Activated T-helper 1 cell treated with anti-CD3 and anti-CD28 coated beads, Interleukin-12 subunit alpha, Interleukin-12 subunit beta, Interleukin-2, Interleukin-4 antibody, amounts not matched to agents 30 ng/mL and 10 ng/mL and 1 ng/mL, durations not matched to agents 14 hours and 24 hours and 36 hours (primary cell): ENCODE measurements at regions not wholly inside any gene's neighbourhood (a gene's known extent, or its start where the extent isn't known, plus 50 kb on each side); places are given as distances from the start of the nearest gene placed in this dataset.
"Not testable (repeated sequence)": the region's sequence is repeated elsewhere in the genome, so short reads cannot be mapped to it uniquely, and the experiment has no call there.

Source experiments
- DNase-seq: peaks from one replicate; pipeline ENCODE4 v3.0.0; 2021; ENCODE audit warnings: low spot score
- H3K27ac Mint-ChIP-seq: one replicate; pipeline ENCODE4 v1.8.0; 2021; ENCODE audit warnings: mild to moderate bottlenecking, mixed read lengths
- H3K27me3 Mint-ChIP-seq: one replicate; pipeline ENCODE4 v1.8.0; 2022; ENCODE audit warnings: mild to moderate bottlenecking, moderate library complexity, mixed read lengths; ENCODE audit not compliant: insufficient read depth
- H3K36me3 Mint-ChIP-seq: one replicate; pipeline ENCODE4 v1.8.0; 2021; ENCODE audit warnings: low read depth, mixed read lengths
- H3K4me1 Mint-ChIP-seq: one replicate; pipeline ENCODE4 v1.8.0; 2021; ENCODE audit warnings: low read depth, mixed read lengths
- H3K4me3 Mint-ChIP-seq: one replicate; pipeline ENCODE4 v1.8.0; 2021; ENCODE audit warnings: mild to moderate bottlenecking, moderate library complexity, mixed read lengths
- H3K9me3 Mint-ChIP-seq: one replicate; pipeline ENCODE4 v1.8.0; 2021; ENCODE audit warnings: mixed read lengths
- intact Hi-C: fragments of 100-400 bp; cut with micrococcal nuclease; formaldehyde crosslinking; loops from one replicate; pipeline ENCODE4 v1.15.1; 2024

- H3K36me3 Mint-ChIP-seq = no peaks in the 10 kb centered on the region
- DNase-seq = no peak
- H3K27ac Mint-ChIP-seq = no peak overlapping the region
- intact Hi-C loops = no loop called here
- H3K4me1 Mint-ChIP-seq = no peaks in the 10 kb centered on the region
- no peak overlapping the region for H3K4me3 Mint-ChIP-seq
- H3K27me3 Mint-ChIP-seq = no peaks in the 10 kb centered on the region
- no peaks in the 10 kb centered on the region for H3K9me3 Mint-ChIP-seq
These were observed 293.0 kb downstream of the RDH14 start for GRCh38 chr2:18267501-18267900.

GRCh38 chr2:18266699-18267098 is 293.8 kb downstream of the RDH14 start:
- DNase-seq, H3K27ac Mint-ChIP-seq, H3K9me3 Mint-ChIP-seq, intact Hi-C loops, H3K4me1 Mint-ChIP-seq, H3K36me3 Mint-ChIP-seq, H3K27me3 Mint-ChIP-seq, H3K4me3 Mint-ChIP-seq: not testable (repeated sequence)

- no peaks in the 10 kb centered on the region for H3K9me3 Mint-ChIP-seq
- H3K4me3 Mint-ChIP-seq = no peak overlapping the region
- intact Hi-C loops = no loop called here
- H3K36me3 Mint-ChIP-seq = no peaks in the 10 kb centered on the region
- no peak for DNase-seq
- no peaks in the 10 kb centered on the region for H3K4me1 Mint-ChIP-seq
- H3K27me3 Mint-ChIP-seq = no peaks in the 10 kb centered on the region
- H3K27ac Mint-ChIP-seq = no peak overlapping the region
These were observed 294.6 kb downstream of the RDH14 start for GRCh38 chr2:18265614-18266586.

GRCh38 chr2:18262601-18263000 is 297.9 kb downstream of the RDH14 start:
- intact Hi-C loops = no loop called here
- Mint-ChIP-seq H3K27me3 (no peaks in the 10 kb centered on the region), H3K36me3 (no peaks in the 10 kb centered on the region), H3K27ac (no peak overlapping the region), H3K4me3 (no peak overlapping the region), H3K9me3 (no peaks in the 10 kb centered on the region), H3K4me1 (no peaks in the 10 kb centered on the region)
- no peak for DNase-seq

GRCh38 chr2:18253686-18254197 is 306.7 kb downstream of the RDH14 start:
- DNase-seq = no peak
- H3K4me1 Mint-ChIP-seq = no peaks in the 10 kb centered on the region
- no peak overlapping the region for H3K27ac Mint-ChIP-seq
- H3K36me3 Mint-ChIP-seq = no peaks in the 10 kb centered on the region
- peaks cover 3% of the 10 kb centered on the region for H3K27me3 Mint-ChIP-seq
- H3K9me3 Mint-ChIP-seq = no peaks in the 10 kb centered on the region
- no peak overlapping the region for H3K4me3 Mint-ChIP-seq
- intact Hi-C loops = no loop called here

- Mint-ChIP-seq H3K4me3 (no peak overlapping the region), H3K27me3 (peaks cover 3% of the 10 kb centered on the region), H3K4me1 (no peaks in the 10 kb centered on the region), H3K27ac (no peak overlapping the region), H3K9me3 (no peaks in the 10 kb centered on the region), H3K36me3 (no peaks in the 10 kb centered on the region)
- no peak for DNase-seq
- intact Hi-C loops = no loop called here
These were observed 309.0 kb downstream of the RDH14 start for GRCh38 chr2:18251486-18251885.

- Mint-ChIP-seq H3K4me3 (no peak overlapping the region), H3K36me3 (no peaks in the 10 kb centered on the region), H3K9me3 (no peaks in the 10 kb centered on the region), H3K27ac (no peak overlapping the region), H3K27me3 (peaks cover 1% of the 10 kb centered on the region), H3K4me1 (no peaks in the 10 kb centered on the region)
- DNase-seq = no peak
- intact Hi-C loops = no loop called here
These were observed 313.0 kb downstream of the RDH14 start for GRCh38 chr2:18247282-18248110.

- no peak overlapping the region for H3K27ac Mint-ChIP-seq
- intact Hi-C loops = no loop called here
- no peaks in the 10 kb centered on the region for H3K4me1 Mint-ChIP-seq
- no peak overlapping the region for H3K4me3 Mint-ChIP-seq
- no peaks in the 10 kb centered on the region for H3K27me3 Mint-ChIP-seq
- H3K9me3 Mint-ChIP-seq = no peaks in the 10 kb centered on the region
- no peak for DNase-seq
- no peaks in the 10 kb centered on the region for H3K36me3 Mint-ChIP-seq
These were observed 315.1 kb downstream of the RDH14 start for GRCh38 chr2:18245375-18245774.

GRCh38 chr2:18244845-18245244 is 315.6 kb downstream of the RDH14 start:
- DNase-seq = no peak
- Mint-ChIP-seq H3K9me3 (no peaks in the 10 kb centered on the region), H3K4me1 (no peaks in the 10 kb centered on the region), H3K36me3 (no peaks in the 10 kb centered on the region), H3K27me3 (no peaks in the 10 kb centered on the region), H3K4me3 (no peak overlapping the region), H3K27ac (no peak overlapping the region)
- intact Hi-C loops = no loop called here

GRCh38 chr2:18243816-18244215 is 316.6 kb downstream of the RDH14 start:
- H3K27me3 Mint-ChIP-seq = no peaks in the 10 kb centered on the region
- H3K9me3 Mint-ChIP-seq = no peaks in the 10 kb centered on the region
- H3K27ac Mint-ChIP-seq = no peak overlapping the region
- intact Hi-C loops = no loop called here
- no peak for DNase-seq
- no peaks in the 10 kb centered on the region for H3K4me1 Mint-ChIP-seq
- no peak overlapping the region for H3K4me3 Mint-ChIP-seq
- H3K36me3 Mint-ChIP-seq = no peaks in the 10 kb centered on the region

- no peak for DNase-seq
- Mint-ChIP-seq H3K4me3 (no peak overlapping the region), H3K4me1 (no peaks in the 10 kb centered on the region), H3K36me3 (no peaks in the 10 kb centered on the region), H3K27me3 (no peaks in the 10 kb centered on the region), H3K27ac (no peak overlapping the region), H3K9me3 (no peaks in the 10 kb centered on the region)
- intact Hi-C loops = no loop called here
These were observed 317.7 kb downstream of the RDH14 start for GRCh38 chr2:18242716-18243115.

- DNase-seq = no peak
- H3K4me3 Mint-ChIP-seq = no peak overlapping the region
- H3K27me3 Mint-ChIP-seq = no peaks in the 10 kb centered on the region
- no peaks in the 10 kb centered on the region for H3K36me3 Mint-ChIP-seq
- H3K9me3 Mint-ChIP-seq = no peaks in the 10 kb centered on the region
- no peak overlapping the region for H3K27ac Mint-ChIP-seq
- no peaks in the 10 kb centered on the region for H3K4me1 Mint-ChIP-seq
- intact Hi-C loops = no loop called here
These were observed 322.2 kb downstream of the RDH14 start for GRCh38 chr2:18238209-18238608.

GRCh38 chr2:18237298-18237697 is 323.2 kb downstream of the RDH14 start:
- no peak for DNase-seq
- intact Hi-C loops = no loop called here
- Mint-ChIP-seq H3K4me3 (no peak overlapping the region), H3K27ac (no peak overlapping the region), H3K4me1 (no peaks in the 10 kb centered on the region), H3K9me3 (no peaks in the 10 kb centered on the region), H3K27me3 (no peaks in the 10 kb centered on the region), H3K36me3 (no peaks in the 10 kb centered on the region)
